Hematopoietic multipotent progenitor cell (in vitro differentiated cells): ENCODE measurements at regions not wholly inside any gene's neighbourhood (a gene's known extent, or its start where the extent isn't known, plus 50 kb on each side); places are given as distances from the start of the nearest gene placed in this dataset.
A peak's percentile ranks its signal among the peaks of the same experiment; 100 is the strongest.
"Not testable (repeated sequence)": the region's sequence is repeated elsewhere in the genome, so short reads cannot be mapped to it uniquely, and the experiment has no call there.

Experiments
- DNase-seq, 3 donors: peaks; one replicate each; pipeline ENCODE4 v3.0.0-alpha.2; 2011 to 2015; ENCODE audit warnings: low read depth in 2 of 3, low spot score in 2 of 3

GRCh38 chr17:20633268-20634059 is 53.9 kb downstream of the CDRT15L2 start:
- not testable (repeated sequence) for DNase-seq

GRCh38 chr17:20640147-20640546 is 60.6 kb downstream of the CDRT15L2 start:
- DNase-seq: not testable (repeated sequence)

- peak in 2 of 3 donors; percentile 41 to 55 for DNase-seq
Observed at GRCh38 chr17:20646661-20647272, 67.2 kb downstream of the CDRT15L2 start.

- not testable (repeated sequence) for DNase-seq
Observed at GRCh38 chr17:20649097-20649767, 69.7 kb downstream of the CDRT15L2 start.

GRCh38 chr17:20651022-20651421 is 71.5 kb downstream of the CDRT15L2 start:
- peak in 2 of 3 donors; percentile 25 to 56 for DNase-seq

- not testable (repeated sequence) for DNase-seq
Observed at GRCh38 chr17:20651736-20652135, 72.2 kb downstream of the CDRT15L2 start.

- DNase-seq: not testable (repeated sequence)
Observed at GRCh38 chr17:20653391-20653790, 73.9 kb downstream of the CDRT15L2 start.

GRCh38 chr17:20654114-20654513 is 74.6 kb downstream of the CDRT15L2 start:
- not testable (repeated sequence) for DNase-seq

- not testable (repeated sequence) for DNase-seq
Observed at GRCh38 chr17:20654575-20654974, 75.1 kb downstream of the CDRT15L2 start.

- not testable (repeated sequence) for DNase-seq
Observed at GRCh38 chr17:20665103-20665955, 85.8 kb downstream of the CDRT15L2 start.

- DNase-seq: peak in 1 of 3 donors; percentile 40
Observed at GRCh38 chr17:20666689-20667088, 87.2 kb downstream of the CDRT15L2 start.

GRCh38 chr17:20667712-20668111 is 88.2 kb downstream of the CDRT15L2 start:
- DNase-seq: not testable (repeated sequence)

GRCh38 chr17:20668316-20668715 is 88.8 kb downstream of the CDRT15L2 start:
- DNase-seq: not testable (repeated sequence)

- DNase-seq: not testable (repeated sequence)
Observed at GRCh38 chr17:20668868-20669267, 89.3 kb downstream of the CDRT15L2 start.

GRCh38 chr17:20670506-20670905 is 91.0 kb downstream of the CDRT15L2 start:
- not testable (repeated sequence) for DNase-seq

- DNase-seq: not testable (repeated sequence)
Observed at GRCh38 chr17:20674374-20674773, 94.8 kb downstream of the CDRT15L2 start.

GRCh38 chr17:20675707-20676106 is 96.2 kb downstream of the CDRT15L2 start:
- DNase-seq: not testable (repeated sequence)

GRCh38 chr17:20676656-20677055 is 97.1 kb downstream of the CDRT15L2 start:
- not testable (repeated sequence) for DNase-seq

GRCh38 chr17:20677469-20677868 is 97.9 kb downstream of the CDRT15L2 start:
- not testable (repeated sequence) for DNase-seq

GRCh38 chr17:20678424-20678823 is 98.9 kb downstream of the CDRT15L2 start:
- DNase-seq: not testable (repeated sequence)
